HepG2 (cell line): ENCODE measurements at regions not wholly inside any gene's neighbourhood (a gene's known extent, or its start where the extent isn't known, plus 50 kb on each side); places are given as distances from the start of the nearest gene placed in this dataset.

Experiments used
- ATAC-seq: fragments of 200-7000 bp; cut with Tn5 transposase; 3 replicates; pipeline ENCODE4 v1.9.1; 2020; ENCODE audit warnings: mild to moderate bottlenecking, moderate library complexity
- BruUV-seq: library from RNA; stranded (reverse); fragments of 400-500 nt; replicated peaks from 2 replicates; lab custom pipeline; 2021; lab: Mats Ljungman, UMichigan
- CTCF ChIA-PET: fragments of 300-600 bp; formaldehyde crosslinking; extraction: SDS; loops from one replicate; lab custom pipeline; 2021; ENCODE audit warnings: low total read pairs, inconsistent platforms, low intra/inter-chr PET ratio; lab: Yijun Ruan, JAX
- POLR2A ChIA-PET: fragments of 350-600 bp; sonication (Branson Sonifier 250); formaldehyde crosslinking; loops from one replicate; lab custom pipeline; 2020; ENCODE audit warnings: antibody characterized with exemption, inconsistent platforms; lab: Yijun Ruan, JAX
- DNase-seq: peaks from one replicate; pipeline ENCODE4 v3.0.0-alpha.2; 2015; ENCODE audit warnings: low spot score
- FAIRE-seq: peaks from 3 replicates; lab custom pipeline; 2011; peaks lifted over from hg19 to GRCh38; lab: Jason Lieb, UNC
- H2AFZ ChIP-seq: one replicate; pipeline ENCODE4 v1.6.1; 2011; ENCODE audit warnings: low read length, inconsistent platforms
- H3K27ac ChIP-seq: fragments of 300-600 bp; 3 replicates; pipeline ENCODE4 v1.8.0; 2011; ENCODE audit warnings: mixed run types, mild to moderate bottlenecking, mixed read lengths, low read length, inconsistent platforms; ENCODE audit not compliant: insufficient read depth; ENCODE audit errors: extremely low read length
- H3K27me3 ChIP-seq, 2 experiments: fragments of 200-600 bp in 1 of 2; 2 replicates in 1 of 2; 3 replicates in 1 of 2; pipeline versions ENCODE4 v1.6.0 to v1.8.0; 2011; ENCODE audit warnings: low read length in 2 of 2, mild to moderate bottlenecking in 2 of 2, moderate library complexity in 2 of 2, inconsistent platforms in 1 of 2; ENCODE audit not compliant: insufficient read depth in 2 of 2, control insufficient read depth in 1 of 2
- H3K36me3 ChIP-seq, 2 experiments: fragments of 200-600 bp in 1 of 2; replicated peaks in 1 of 2; 2 replicates in 1 of 2; 3 replicates in 1 of 2; pipeline versions ENCODE4 v1.5.1 to v1.8.0; 2011; ENCODE audit warnings: low read length in 2 of 2, inconsistent platforms in 1 of 2; ENCODE audit not compliant: insufficient read depth in 2 of 2, control insufficient read depth in 1 of 2
- H3K4me1 ChIP-seq: 2 replicates; pipeline ENCODE4 v1.5.1; 2012; ENCODE audit warnings: low read length, inconsistent platforms; ENCODE audit not compliant: insufficient read depth
- H3K4me2 ChIP-seq: 2 replicates; pipeline ENCODE4 v1.6.0; 2011; ENCODE audit warnings: low read depth, low read length, inconsistent platforms
- H3K4me3 ChIP-seq, 3 experiments: fragments of 200-600 bp in 1 of 3; sonication (generic), shearing (Covaris generic) in 1 of 3; replicated peaks in 1 of 3; 2 replicates each; pipeline ENCODE4 v1.5.1; 2011 to 2016; ENCODE audit warnings: low read length in 3 of 3, inconsistent platforms in 2 of 3, low read depth in 2 of 3, mild to moderate bottlenecking in 2 of 3, control low read depth in 1 of 3, mixed read lengths in 1 of 3; ENCODE audit not compliant: insufficient read depth in 1 of 3
- H3K79me2 ChIP-seq: one replicate; pipeline ENCODE4 v1.6.1; 2011; ENCODE audit warnings: low read length, inconsistent platforms; ENCODE audit not compliant: insufficient read depth
- H3K9ac ChIP-seq: 2 replicates; pipeline ENCODE4 v1.6.0; 2011; ENCODE audit warnings: mild to moderate bottlenecking, low read depth, low read length, inconsistent platforms; ENCODE audit not compliant: insufficient read depth
- H3K9me3 ChIP-seq: 2 replicates; pipeline ENCODE4 v1.5.1; 2012; ENCODE audit warnings: mild to moderate bottlenecking, low read length
- H4K20me1 ChIP-seq: 2 replicates; pipeline ENCODE4 v1.6.0; 2011; ENCODE audit warnings: inconsistent platforms, mild to moderate bottlenecking, low read length, moderate library complexity; ENCODE audit not compliant: insufficient read depth
- ATF1 ChIP-seq: IDR thresholded peaks from 2 replicates; pipeline ENCODE4 v1.6.1; 2016; ENCODE audit warnings: mild to moderate bottlenecking, control low read depth
- GABPB1 ChIP-seq: IDR thresholded peaks from 2 replicates; pipeline ENCODE4 v1.6.1; 2016; ENCODE audit warnings: mild to moderate bottlenecking, missing genetic modification reagents, moderate library complexity, missing compliant biosample characterization
- HHEX ChIP-seq: IDR thresholded peaks from 2 replicates; pipeline ENCODE4 v1.6.1; 2016; ENCODE audit warnings: control low read depth
- JUND ChIP-seq: sonication (generic); formaldehyde crosslinking; IDR thresholded peaks from 2 replicates; pipeline ENCODE4 v1.8.0; 2022; ENCODE audit warnings: mild to moderate bottlenecking, missing genetic modification reagents
- PPARG ChIP-seq: conservative IDR thresholded peaks from 2 replicates; pipeline ENCODE4 v1.6.1; 2016; ENCODE audit warnings: missing biosample characterization, missing genetic modification reagents
- ZFYVE20 ChIP-seq: sonication (generic); formaldehyde crosslinking; IDR thresholded peaks from 2 replicates; pipeline ENCODE4 v1.8.0; 2023; ENCODE audit warnings: low read depth, mild to moderate bottlenecking, moderate library complexity, missing genetic modification reagents, borderline replicate concordance
- WGBS: methylation state at CpG from one replicate; pipeline ENCODE4 v1.1.6; 2017; ENCODE audit warnings: low lambda C conversion rate; 5-methylcytosine and 5-hydroxymethylcytosine counted together
- in situ Hi-C: cut with HindIII; loops from 2 replicates; pipeline ENCODE4 v1.10.0; 2017; ENCODE audit warnings: low pct_unique_long_range_greater_than_20kb; ENCODE audit not compliant: extremely low pct_ligation_motif_present
- intact Hi-C: fragments of 100-400 bp; cut with micrococcal nuclease; formaldehyde crosslinking; loops from one replicate; pipeline ENCODE4 v1.10.0; 2022; ENCODE audit not compliant: unreplicated experiment
- TF ChIP-seq, protein P1 (sequence below): sonication (generic); formaldehyde crosslinking; IDR thresholded peaks from 2 replicates; pipeline ENCODE4 v1.5.0; 2020; ENCODE audit warnings: missing genetic modification reagents
- TF ChIP-seq, protein P2 (sequence below): sonication (generic); formaldehyde crosslinking; IDR thresholded peaks from 2 replicates; pipeline ENCODE4 v1.5.1; 2020; ENCODE audit warnings: mild to moderate bottlenecking, missing genetic modification reagents, moderate library complexity
- TF ChIP-seq, protein P3 (sequence below): sonication (generic); formaldehyde crosslinking; IDR thresholded peaks from 2 replicates; pipeline ENCODE4 v1.4.0; 2020; ENCODE audit warnings: missing genetic modification reagents
- TF ChIP-seq, protein P4 (sequence below): sonication (generic); formaldehyde crosslinking; IDR thresholded peaks from 2 replicates; pipeline ENCODE4 v1.8.1; 2023; ENCODE audit warnings: missing genetic modification reagents, inconsistent platforms, borderline replicate concordance

DNA sequence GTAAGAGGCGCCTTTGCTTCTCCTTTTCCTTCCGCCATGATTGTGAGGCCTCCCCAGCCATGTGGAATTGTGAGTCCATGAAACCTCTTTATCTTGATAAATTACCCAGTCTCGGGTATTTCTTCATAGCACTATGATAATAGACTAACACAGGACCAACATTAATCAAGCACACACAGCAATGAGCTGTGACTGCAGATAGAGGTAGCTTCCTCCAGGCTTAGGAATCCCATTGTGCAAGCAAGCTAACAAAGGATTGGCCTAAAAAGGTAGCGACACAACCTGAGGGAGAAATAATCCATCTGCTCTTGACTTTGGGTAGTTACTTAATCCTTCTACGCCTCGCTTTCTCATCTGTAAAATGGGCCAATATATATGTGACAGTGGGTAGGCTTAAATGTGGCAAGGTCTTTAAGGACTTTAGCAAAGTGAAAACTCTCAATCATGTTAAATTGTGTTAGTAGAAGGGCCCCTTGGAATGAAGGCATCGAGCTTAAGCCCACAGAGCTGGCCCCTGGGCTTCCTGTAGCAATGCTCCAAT, 393.6 kb downstream of the SOX9 start (continued):
- TF ChIP-seq ZFYVE20 (no peak), HHEX (CRISPR knock-in tag) (no peak)

DNA sequence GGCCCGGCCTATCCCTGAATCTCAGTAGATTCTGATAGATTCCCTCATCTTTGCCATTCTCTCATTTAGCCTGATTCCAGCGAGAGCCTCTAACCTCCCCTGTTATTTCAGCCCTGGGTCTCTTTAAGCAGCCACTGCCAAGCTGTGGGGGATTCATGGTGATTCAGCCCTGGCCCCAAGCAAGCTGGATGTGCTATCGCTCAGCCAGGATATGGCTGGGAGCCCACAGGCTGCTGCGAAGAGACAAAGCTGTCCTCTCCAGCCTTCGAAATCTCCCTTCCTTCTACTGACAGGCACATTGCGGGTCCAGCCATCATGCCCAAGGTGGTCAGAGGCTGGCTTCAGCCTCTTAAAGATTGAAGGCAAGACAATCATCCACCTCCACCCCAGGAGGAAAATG, 394.1 kb downstream of the SOX9 start:
- H3K9me3 ChIP-seq, result no peaks in the 10 kb centered on the region
- ATAC-seq, result no peak
- no peak overlapping the region for H3K4me3 ChIP-seq
- in situ Hi-C loops (loop anchor here (5.0 kb wide), 1 partner anchor 393 kb away; the partner anchor contains the start of gene SOX9), intact Hi-C loops (no loop called here)
- no TSS peak for BruUV-seq
- H4K20me1 ChIP-seq, result peaks cover 16% of the 10 kb centered on the region
- H2AFZ ChIP-seq, result no peak overlapping the region
- no peaks in the 10 kb centered on the region for H3K36me3 ChIP-seq
- H3K27ac ChIP-seq, result no peak overlapping the region
- POLR2A ChIA-PET, result interaction anchor here (0.6 to 1.1 kb wide), 2 partner anchors 13 to 100 kb away, joined by 4 read pairs; no protein-coding TSS in a partner anchor
- FAIRE-seq, result no peak
- peaks cover 84% of the 10 kb centered on the region for H3K79me2 ChIP-seq
- 95% methylated on average over 6 of the region's 6 CpGs for WGBS
- no peaks in the 10 kb centered on the region for H3K27me3 ChIP-seq
- CTCF ChIA-PET, result no interaction called here
- H3K9ac ChIP-seq, result no peak overlapping the region
- H3K4me1 ChIP-seq, result peaks cover 91% of the 10 kb centered on the region
- H3K4me2 ChIP-seq, result no peak overlapping the region
- DNase-seq, result no peak
- TF ChIP-seq, protein P1, sequence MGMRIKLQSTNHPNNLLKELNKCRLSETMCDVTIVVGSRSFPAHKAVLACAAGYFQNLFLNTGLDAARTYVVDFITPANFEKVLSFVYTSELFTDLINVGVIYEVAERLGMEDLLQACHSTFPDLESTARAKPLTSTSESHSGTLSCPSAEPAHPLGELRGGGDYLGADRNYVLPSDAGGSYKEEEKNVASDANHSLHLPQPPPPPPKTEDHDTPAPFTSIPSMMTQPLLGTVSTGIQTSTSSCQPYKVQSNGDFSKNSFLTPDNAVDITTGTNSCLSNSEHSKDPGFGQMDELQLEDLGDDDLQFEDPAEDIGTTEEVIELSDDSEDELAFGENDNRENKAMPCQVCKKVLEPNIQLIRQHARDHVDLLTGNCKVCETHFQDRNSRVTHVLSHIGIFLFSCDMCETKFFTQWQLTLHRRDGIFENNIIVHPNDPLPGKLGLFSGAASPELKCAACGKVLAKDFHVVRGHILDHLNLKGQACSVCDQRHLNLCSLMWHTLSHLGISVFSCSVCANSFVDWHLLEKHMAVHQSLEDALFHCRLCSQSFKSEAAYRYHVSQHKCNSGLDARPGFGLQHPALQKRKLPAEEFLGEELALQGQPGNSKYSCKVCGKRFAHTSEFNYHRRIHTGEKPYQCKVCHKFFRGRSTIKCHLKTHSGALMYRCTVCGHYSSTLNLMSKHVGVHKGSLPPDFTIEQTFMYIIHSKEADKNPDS (CRISPR knock-in tag), result no peak
- TF ChIP-seq, protein P2, sequence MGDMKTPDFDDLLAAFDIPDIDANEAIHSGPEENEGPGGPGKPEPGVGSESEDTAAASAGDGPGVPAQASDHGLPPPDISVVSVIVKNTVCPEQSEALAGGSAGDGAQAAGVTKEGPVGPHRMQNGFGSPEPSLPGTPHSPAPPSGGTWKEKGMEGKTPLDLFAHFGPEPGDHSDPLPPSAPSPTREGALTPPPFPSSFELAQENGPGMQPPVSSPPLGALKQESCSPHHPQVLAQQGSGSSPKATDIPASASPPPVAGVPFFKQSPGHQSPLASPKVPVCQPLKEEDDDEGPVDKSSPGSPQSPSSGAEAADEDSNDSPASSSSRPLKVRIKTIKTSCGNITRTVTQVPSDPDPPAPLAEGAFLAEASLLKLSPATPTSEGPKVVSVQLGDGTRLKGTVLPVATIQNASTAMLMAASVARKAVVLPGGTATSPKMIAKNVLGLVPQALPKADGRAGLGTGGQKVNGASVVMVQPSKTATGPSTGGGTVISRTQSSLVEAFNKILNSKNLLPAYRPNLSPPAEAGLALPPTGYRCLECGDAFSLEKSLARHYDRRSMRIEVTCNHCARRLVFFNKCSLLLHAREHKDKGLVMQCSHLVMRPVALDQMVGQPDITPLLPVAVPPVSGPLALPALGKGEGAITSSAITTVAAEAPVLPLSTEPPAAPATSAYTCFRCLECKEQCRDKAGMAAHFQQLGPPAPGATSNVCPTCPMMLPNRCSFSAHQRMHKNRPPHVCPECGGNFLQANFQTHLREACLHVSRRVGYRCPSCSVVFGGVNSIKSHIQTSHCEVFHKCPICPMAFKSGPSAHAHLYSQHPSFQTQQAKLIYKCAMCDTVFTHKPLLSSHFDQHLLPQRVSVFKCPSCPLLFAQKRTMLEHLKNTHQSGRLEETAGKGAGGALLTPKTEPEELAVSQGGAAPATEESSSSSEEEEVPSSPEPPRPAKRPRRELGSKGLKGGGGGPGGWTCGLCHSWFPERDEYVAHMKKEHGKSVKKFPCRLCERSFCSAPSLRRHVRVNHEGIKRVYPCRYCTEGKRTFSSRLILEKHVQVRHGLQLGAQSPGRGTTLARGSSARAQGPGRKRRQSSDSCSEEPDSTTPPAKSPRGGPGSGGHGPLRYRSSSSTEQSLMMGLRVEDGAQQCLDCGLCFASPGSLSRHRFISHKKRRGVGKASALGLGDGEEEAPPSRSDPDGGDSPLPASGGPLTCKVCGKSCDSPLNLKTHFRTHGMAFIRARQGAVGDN (CRISPR knock-in tag), result no peak
- no peak for TF ChIP-seq JUND
- TF ChIP-seq ATF1 (CRISPR knock-in tag), result no peak
- TF ChIP-seq, protein P3, sequence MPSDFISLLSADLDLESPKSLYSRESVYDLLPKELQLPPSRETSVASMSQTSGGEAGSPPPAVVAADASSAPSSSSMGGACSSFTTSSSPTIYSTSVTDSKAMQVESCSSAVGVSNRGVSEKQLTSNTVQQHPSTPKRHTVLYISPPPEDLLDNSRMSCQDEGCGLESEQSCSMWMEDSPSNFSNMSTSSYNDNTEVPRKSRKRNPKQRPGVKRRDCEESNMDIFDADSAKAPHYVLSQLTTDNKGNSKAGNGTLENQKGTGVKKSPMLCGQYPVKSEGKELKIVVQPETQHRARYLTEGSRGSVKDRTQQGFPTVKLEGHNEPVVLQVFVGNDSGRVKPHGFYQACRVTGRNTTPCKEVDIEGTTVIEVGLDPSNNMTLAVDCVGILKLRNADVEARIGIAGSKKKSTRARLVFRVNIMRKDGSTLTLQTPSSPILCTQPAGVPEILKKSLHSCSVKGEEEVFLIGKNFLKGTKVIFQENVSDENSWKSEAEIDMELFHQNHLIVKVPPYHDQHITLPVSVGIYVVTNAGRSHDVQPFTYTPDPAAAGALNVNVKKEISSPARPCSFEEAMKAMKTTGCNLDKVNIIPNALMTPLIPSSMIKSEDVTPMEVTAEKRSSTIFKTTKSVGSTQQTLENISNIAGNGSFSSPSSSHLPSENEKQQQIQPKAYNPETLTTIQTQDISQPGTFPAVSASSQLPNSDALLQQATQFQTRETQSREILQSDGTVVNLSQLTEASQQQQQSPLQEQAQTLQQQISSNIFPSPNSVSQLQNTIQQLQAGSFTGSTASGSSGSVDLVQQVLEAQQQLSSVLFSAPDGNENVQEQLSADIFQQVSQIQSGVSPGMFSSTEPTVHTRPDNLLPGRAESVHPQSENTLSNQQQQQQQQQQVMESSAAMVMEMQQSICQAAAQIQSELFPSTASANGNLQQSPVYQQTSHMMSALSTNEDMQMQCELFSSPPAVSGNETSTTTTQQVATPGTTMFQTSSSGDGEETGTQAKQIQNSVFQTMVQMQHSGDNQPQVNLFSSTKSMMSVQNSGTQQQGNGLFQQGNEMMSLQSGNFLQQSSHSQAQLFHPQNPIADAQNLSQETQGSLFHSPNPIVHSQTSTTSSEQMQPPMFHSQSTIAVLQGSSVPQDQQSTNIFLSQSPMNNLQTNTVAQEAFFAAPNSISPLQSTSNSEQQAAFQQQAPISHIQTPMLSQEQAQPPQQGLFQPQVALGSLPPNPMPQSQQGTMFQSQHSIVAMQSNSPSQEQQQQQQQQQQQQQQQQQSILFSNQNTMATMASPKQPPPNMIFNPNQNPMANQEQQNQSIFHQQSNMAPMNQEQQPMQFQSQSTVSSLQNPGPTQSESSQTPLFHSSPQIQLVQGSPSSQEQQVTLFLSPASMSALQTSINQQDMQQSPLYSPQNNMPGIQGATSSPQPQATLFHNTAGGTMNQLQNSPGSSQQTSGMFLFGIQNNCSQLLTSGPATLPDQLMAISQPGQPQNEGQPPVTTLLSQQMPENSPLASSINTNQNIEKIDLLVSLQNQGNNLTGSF (CRISPR knock-in tag), result no peak
- TF ChIP-seq PPARG (CRISPR knock-in tag), result no peak
- TF ChIP-seq, protein P4, sequence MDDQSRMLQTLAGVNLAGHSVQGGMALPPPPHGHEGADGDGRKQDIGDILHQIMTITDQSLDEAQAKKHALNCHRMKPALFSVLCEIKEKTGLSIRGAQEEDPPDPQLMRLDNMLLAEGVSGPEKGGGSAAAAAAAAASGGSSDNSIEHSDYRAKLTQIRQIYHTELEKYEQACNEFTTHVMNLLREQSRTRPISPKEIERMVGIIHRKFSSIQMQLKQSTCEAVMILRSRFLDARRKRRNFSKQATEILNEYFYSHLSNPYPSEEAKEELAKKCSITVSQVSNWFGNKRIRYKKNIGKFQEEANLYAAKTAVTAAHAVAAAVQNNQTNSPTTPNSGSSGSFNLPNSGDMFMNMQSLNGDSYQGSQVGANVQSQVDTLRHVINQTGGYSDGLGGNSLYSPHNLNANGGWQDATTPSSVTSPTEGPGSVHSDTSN (CRISPR knock-in tag), result no peak
- TF ChIP-seq GABPB1, result no peak
